NCI-H1092 treated with DMSO at 0.1 percent for 48 hours (cell line): ENCODE measurements at regions not wholly inside any gene's neighbourhood (a gene's known extent, or its start where the extent isn't known, plus 50 kb on each side); places are given as distances from the start of the nearest gene placed in this dataset.
"Not testable (repeated sequence)": the region's sequence is repeated elsewhere in the genome, so short reads cannot be mapped to it uniquely, and the experiment has no call there.

ENCODE experiments used
- DNase-seq: peaks from one replicate; lab custom pipeline; 2025; lab: John Stamatoyannopoulos, UW

- no peak for DNase-seq
These were observed 189.0 kb upstream of the CCN2 start for GRCh38 chr6:132140189-132140588.

- no peak for DNase-seq
These were observed 188.4 kb upstream of the CCN2 start for GRCh38 chr6:132139611-132140010.

GRCh38 chr6:132136981-132137380 is 185.8 kb upstream of the CCN2 start:
- no peak for DNase-seq

- no peak for DNase-seq
These were observed 184.2 kb upstream of the CCN2 start for GRCh38 chr6:132135409-132135808.

- DNase-seq = no peak
These were observed 182.7 kb upstream of the CCN2 start for GRCh38 chr6:132133736-132134445.

GRCh38 chr6:132132924-132133639 is 181.9 kb upstream of the CCN2 start:
- DNase-seq = no peak

GRCh38 chr6:132132422-132132821 is 181.2 kb upstream of the CCN2 start:
- no peak for DNase-seq

GRCh38 chr6:132131758-132132157 is 180.6 kb upstream of the CCN2 start:
- no peak for DNase-seq

- DNase-seq = no peak
These were observed 180.2 kb upstream of the CCN2 start for GRCh38 chr6:132131351-132131750.

GRCh38 chr6:132130626-132131298 is 179.6 kb upstream of the CCN2 start:
- DNase-seq = no peak

GRCh38 chr6:132128424-132128823 is 177.3 kb upstream of the CCN2 start:
- DNase-seq = no peak

GRCh38 chr6:132126150-132126549 is 175.0 kb upstream of the CCN2 start:
- no peak for DNase-seq

GRCh38 chr6:132122871-132123270 is 171.7 kb upstream of the CCN2 start:
- DNase-seq = no peak

GRCh38 chr6:132122176-132122575 is 171.0 kb upstream of the CCN2 start:
- no peak for DNase-seq

- DNase-seq = no peak
These were observed 167.0 kb upstream of the CCN2 start for GRCh38 chr6:132118144-132118543.

- DNase-seq = no peak
These were observed 164.7 kb upstream of the CCN2 start for GRCh38 chr6:132115714-132116366.

GRCh38 chr6:132114201-132114825 is 163.1 kb upstream of the CCN2 start:
- DNase-seq = no peak

GRCh38 chr6:132109752-132110151 is 158.6 kb upstream of the CCN2 start:
- DNase-seq = not testable (repeated sequence)

GRCh38 chr6:132107896-132108295 is 156.7 kb upstream of the CCN2 start:
- no peak for DNase-seq

GRCh38 chr6:132101535-132101934 is 150.4 kb upstream of the CCN2 start:
- DNase-seq = no peak

GRCh38 chr6:132100388-132100990 is 149.3 kb upstream of the CCN2 start:
- no peak for DNase-seq

- no peak for DNase-seq
These were observed 145.8 kb upstream of the CCN2 start for GRCh38 chr6:132096996-132097395.
